ENCODE measurements at regions not wholly inside any gene's neighbourhood (a gene's known extent, or its start where the extent isn't known, plus 50 kb on each side); places are given as distances from the start of the nearest gene placed in this dataset.

DNA sequence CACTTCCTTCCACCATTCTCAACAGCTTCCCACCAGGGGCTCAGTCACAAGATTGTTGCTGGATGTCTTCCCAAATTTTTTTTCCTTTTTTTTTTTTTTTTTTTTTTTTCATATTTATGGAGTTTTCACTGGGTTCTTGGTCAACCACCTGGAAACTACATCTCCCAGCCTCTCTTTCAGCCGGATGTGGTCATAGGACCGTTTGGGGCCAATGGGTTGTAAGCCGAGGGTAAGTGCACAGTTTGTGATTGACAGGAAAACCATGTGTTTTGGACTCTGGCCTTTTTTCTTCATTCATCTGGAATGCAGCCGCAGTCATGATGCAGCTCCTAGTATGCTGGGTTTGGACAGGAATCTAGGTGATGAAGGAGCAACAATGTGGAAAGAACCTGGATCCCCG, 337.1 kb upstream of the FOXK1 start:
- TF ChIP-seq, protein P1, sequence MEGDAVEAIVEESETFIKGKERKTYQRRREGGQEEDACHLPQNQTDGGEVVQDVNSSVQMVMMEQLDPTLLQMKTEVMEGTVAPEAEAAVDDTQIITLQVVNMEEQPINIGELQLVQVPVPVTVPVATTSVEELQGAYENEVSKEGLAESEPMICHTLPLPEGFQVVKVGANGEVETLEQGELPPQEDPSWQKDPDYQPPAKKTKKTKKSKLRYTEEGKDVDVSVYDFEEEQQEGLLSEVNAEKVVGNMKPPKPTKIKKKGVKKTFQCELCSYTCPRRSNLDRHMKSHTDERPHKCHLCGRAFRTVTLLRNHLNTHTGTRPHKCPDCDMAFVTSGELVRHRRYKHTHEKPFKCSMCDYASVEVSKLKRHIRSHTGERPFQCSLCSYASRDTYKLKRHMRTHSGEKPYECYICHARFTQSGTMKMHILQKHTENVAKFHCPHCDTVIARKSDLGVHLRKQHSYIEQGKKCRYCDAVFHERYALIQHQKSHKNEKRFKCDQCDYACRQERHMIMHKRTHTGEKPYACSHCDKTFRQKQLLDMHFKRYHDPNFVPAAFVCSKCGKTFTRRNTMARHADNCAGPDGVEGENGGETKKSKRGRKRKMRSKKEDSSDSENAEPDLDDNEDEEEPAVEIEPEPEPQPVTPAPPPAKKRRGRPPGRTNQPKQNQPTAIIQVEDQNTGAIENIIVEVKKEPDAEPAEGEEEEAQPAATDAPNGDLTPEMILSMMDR (conservative IDR thresholded peaks at IDR 0.05; ENCODE audit: low read length), result no peak
- TF ChIP-seq EZH2phosphoT487 (IDR thresholded peaks at IDR 0.05; ENCODE audit: borderline replicate concordance, low read depth, low read length), result no peak
